PC-3 (cell line): ENCODE measurements at regions not wholly inside any gene's neighbourhood (a gene's known extent, or its start where the extent isn't known, plus 50 kb on each side); places are given as distances from the start of the nearest gene placed in this dataset.

ENCODE experiments used
- ATAC-seq: fragments of 200-7000 bp; cut with Tn5 transposase; 2 replicates; pipeline ENCODE4 v1.9.1; 2020; ENCODE audit warnings: mild to moderate bottlenecking, moderate library complexity
- BruUV-seq: library from RNA; stranded (reverse); fragments of 400-500 nt; replicated peaks from 2 replicates; lab custom pipeline; 2021; lab: Mats Ljungman, UMichigan
- CTCF ChIA-PET: fragments of 300-600 bp; sonication (Branson Sonifier 250); formaldehyde crosslinking; loops from one replicate; lab custom pipeline; 2022; ENCODE audit warnings: antibody characterized with exemption; lab: Charles Lee
- POLR2A ChIA-PET: fragments of 300-600 bp; sonication (Branson Sonifier 250); formaldehyde crosslinking; loops from one replicate; lab custom pipeline; 2022; ENCODE audit warnings: antibody characterized with exemption; ENCODE audit not compliant: unreplicated experiment; lab: Charles Lee
- DNase-seq: peaks from one replicate; pipeline ENCODE4 v3.0.0-alpha.2; 2015
- H2AFZ ChIP-seq: fragments of 300-600 bp; sonication (generic); 2 replicates; pipeline ENCODE4 v1.6.0; 2016; ENCODE audit warnings: antibody characterized with exemption, low read length
- H3F3A ChIP-seq: fragments of 300-600 bp; sonication (generic); one replicate; pipeline ENCODE4 v1.6.0; 2017; ENCODE audit warnings: antibody characterized with exemption, low read length, control low read depth, mild to moderate bottlenecking; ENCODE audit not compliant: unreplicated experiment
- H3K27ac ChIP-seq: fragments of 300-600 bp; sonication (generic); 2 replicates; pipeline ENCODE4 v1.5.1; 2016; ENCODE audit warnings: mild to moderate bottlenecking, low read length
- H3K27me3 ChIP-seq: fragments of 300-600 bp; sonication (generic); 2 replicates; pipeline ENCODE4 v1.6.1; 2016; ENCODE audit warnings: low read length, mixed read lengths
- H3K36me3 ChIP-seq: fragments of 300-600 bp; sonication (generic); 2 replicates; pipeline ENCODE4 v1.6.1; 2016; ENCODE audit warnings: low read depth, mixed run types, low read length, mixed read lengths
- H3K4me1 ChIP-seq: fragments of 300-600 bp; sonication (generic); 2 replicates; pipeline ENCODE4 v1.5.1; 2016; ENCODE audit warnings: low read length; ENCODE audit not compliant: insufficient read depth
- H3K4me2 ChIP-seq: fragments of 300-600 bp; sonication (generic); 2 replicates; pipeline ENCODE4 v1.6.0; 2016; ENCODE audit warnings: low read length
- H3K4me3 ChIP-seq: fragments of 300-600 bp; sonication (generic); 2 replicates; pipeline ENCODE4 v1.5.1; 2016; ENCODE audit warnings: mild to moderate bottlenecking, low read length, mixed read lengths
- H3K79me2 ChIP-seq: fragments of 300-600 bp; sonication (generic); 2 replicates; pipeline ENCODE4 v1.6.1; 2017; ENCODE audit warnings: low read length, mixed read lengths
- H3K9ac ChIP-seq: fragments of 300-600 bp; sonication (generic); 2 replicates; pipeline ENCODE4 v1.6.0; 2016; ENCODE audit warnings: mild to moderate bottlenecking, low read length
- H3K9me2 ChIP-seq: fragments of 300-600 bp; sonication (generic); replicated peaks from 2 replicates; pipeline ENCODE4 v1.6.1; 2016; ENCODE audit warnings: mixed run types, low read length, mixed read lengths
- H3K9me3 ChIP-seq: fragments of 300-600 bp; sonication (generic); 2 replicates; pipeline ENCODE4 v1.6.1; 2016; ENCODE audit warnings: low read length, mixed read lengths
- H4K20me1 ChIP-seq: fragments of 300-600 bp; sonication (generic); 2 replicates; pipeline ENCODE4 v1.6.1; 2016; ENCODE audit warnings: low read length, mixed read lengths
- EZH2 ChIP-seq: fragments of 300-600 bp; sonication (generic); IDR thresholded peaks from one replicate; pipeline ENCODE4 v1.6.1; 2017; ENCODE audit warnings: antibody characterized with exemption, mild to moderate bottlenecking, low read length; ENCODE audit not compliant: unreplicated experiment
- EZH2phosphoT487 ChIP-seq: fragments of 300-600 bp; sonication (generic); IDR thresholded peaks from 2 replicates; pipeline ENCODE4 v1.6.1; 2018; ENCODE audit warnings: mild to moderate bottlenecking, antibody characterized with exemption, low read length, borderline replicate concordance
- intact Hi-C: fragments of 100-400 bp; cut with micrococcal nuclease; formaldehyde crosslinking; loops from 2 replicates; pipeline ENCODE4 v1.9.0; 2023
- TF ChIP-seq, protein P1 (sequence below): fragments of 300-600 bp; sonication (generic); conservative IDR thresholded peaks from 2 replicates; pipeline ENCODE4 v1.5.1; 2017; ENCODE audit warnings: antibody characterized with exemption, low read depth, mild to moderate bottlenecking, low read length

DNA sequence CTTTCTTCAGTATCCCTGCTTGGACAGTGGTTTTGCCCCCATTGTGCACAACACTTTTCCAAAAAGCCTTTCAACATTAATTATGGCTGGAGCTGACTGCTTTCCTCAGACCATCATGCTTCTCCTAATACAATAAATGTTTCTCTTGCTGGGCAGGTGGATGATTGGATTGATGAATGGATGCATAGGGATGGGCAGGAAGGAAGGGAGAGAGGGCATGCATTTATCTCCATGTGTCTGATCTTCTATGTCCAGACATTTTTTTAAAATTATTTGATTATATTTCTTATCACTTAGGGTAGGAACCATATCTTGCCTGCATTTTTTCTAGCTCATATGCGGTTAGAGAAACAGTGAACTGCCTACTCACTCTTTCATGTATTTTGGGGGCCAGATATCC, 218.5 kb downstream of the PRL start:
- no peak overlapping the region for H3K9ac ChIP-seq
- no peaks in the 10 kb centered on the region for H3K36me3 ChIP-seq
- ATAC-seq, result no peak
- H3K9me2 ChIP-seq, result no peaks in the 10 kb centered on the region
- DNase-seq, result no peak
- ChIA-PET POLR2A (no interaction called here), CTCF (no interaction called here)
- intact Hi-C loops, result no loop called here
- no peaks in the 10 kb centered on the region for H3K27me3 ChIP-seq
- H3K4me2 ChIP-seq, result no peak overlapping the region
- TF ChIP-seq EZH2phosphoT487 (no peak), EZH2 (no peak)
- TF ChIP-seq, protein P1, sequence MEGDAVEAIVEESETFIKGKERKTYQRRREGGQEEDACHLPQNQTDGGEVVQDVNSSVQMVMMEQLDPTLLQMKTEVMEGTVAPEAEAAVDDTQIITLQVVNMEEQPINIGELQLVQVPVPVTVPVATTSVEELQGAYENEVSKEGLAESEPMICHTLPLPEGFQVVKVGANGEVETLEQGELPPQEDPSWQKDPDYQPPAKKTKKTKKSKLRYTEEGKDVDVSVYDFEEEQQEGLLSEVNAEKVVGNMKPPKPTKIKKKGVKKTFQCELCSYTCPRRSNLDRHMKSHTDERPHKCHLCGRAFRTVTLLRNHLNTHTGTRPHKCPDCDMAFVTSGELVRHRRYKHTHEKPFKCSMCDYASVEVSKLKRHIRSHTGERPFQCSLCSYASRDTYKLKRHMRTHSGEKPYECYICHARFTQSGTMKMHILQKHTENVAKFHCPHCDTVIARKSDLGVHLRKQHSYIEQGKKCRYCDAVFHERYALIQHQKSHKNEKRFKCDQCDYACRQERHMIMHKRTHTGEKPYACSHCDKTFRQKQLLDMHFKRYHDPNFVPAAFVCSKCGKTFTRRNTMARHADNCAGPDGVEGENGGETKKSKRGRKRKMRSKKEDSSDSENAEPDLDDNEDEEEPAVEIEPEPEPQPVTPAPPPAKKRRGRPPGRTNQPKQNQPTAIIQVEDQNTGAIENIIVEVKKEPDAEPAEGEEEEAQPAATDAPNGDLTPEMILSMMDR, result no peak
- H3K4me1 ChIP-seq, result no peaks in the 10 kb centered on the region
- no peaks in the 10 kb centered on the region for H3F3A ChIP-seq
- no peaks in the 10 kb centered on the region for H3K79me2 ChIP-seq
- H3K9me3 ChIP-seq, result no peaks in the 10 kb centered on the region
- H2AFZ ChIP-seq, result no peak overlapping the region
- no peak overlapping the region for H3K27ac ChIP-seq
- no TSS peak for BruUV-seq
- H4K20me1 ChIP-seq, result no peaks in the 10 kb centered on the region
- H3K4me3 ChIP-seq, result no peak overlapping the region

DNA sequence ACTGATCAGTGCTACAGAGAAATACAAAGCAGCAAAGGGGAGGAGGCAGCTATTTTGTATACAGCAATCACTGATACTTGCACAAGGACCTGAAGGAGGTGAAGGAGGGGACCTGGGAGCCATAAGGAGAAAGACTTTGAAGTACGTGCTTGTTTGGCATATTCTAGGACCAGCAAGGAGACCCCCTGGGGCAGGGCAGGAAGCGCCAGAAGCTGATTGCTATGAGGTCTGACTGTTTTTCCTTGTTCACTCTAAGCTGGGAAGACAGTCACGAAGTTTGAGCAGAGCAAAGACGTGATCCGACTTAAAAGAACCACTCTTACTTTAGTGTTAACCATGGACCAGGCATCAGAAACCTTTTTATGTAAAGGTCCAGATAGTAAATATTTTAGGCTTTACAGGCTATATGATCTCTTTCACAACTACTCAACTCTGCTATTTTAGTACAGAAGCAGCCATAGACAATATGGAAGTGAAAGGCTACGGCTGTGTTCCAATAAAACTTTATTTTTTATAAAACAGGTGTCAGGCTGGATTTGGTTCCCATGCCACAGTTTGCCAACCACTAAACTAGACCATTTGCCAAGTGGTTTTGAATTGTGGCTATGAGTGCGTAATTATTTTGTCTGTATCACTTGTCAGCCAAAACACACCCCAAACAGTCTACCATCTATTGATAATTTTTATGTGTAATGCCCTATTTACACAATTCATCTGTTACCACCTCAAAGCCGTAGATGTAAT, 217.9 kb downstream of the PRL start:
- Histone ChIP-seq H4K20me1 (no peaks in the 10 kb centered on the region), H3K9ac (no peak overlapping the region), H3K79me2 (no peaks in the 10 kb centered on the region), H3F3A (no peaks in the 10 kb centered on the region), H3K9me3 (no peaks in the 10 kb centered on the region), H3K36me3 (no peaks in the 10 kb centered on the region), H2AFZ (no peak overlapping the region), H3K9me2 (no peaks in the 10 kb centered on the region), H3K4me2 (no peak overlapping the region), H3K4me1 (no peaks in the 10 kb centered on the region), H3K4me3 (no peak overlapping the region), H3K27me3 (no peaks in the 10 kb centered on the region), H3K27ac (no peak overlapping the region)
- CTCF ChIA-PET, result no interaction called here
- ATAC-seq (no peak), DNase-seq (no peak)
- BruUV-seq, result no TSS peak
- TF ChIP-seq EZH2, result no peak
- intact Hi-C loops, result no loop called here
- POLR2A ChIA-PET, result no interaction called here

DNA sequence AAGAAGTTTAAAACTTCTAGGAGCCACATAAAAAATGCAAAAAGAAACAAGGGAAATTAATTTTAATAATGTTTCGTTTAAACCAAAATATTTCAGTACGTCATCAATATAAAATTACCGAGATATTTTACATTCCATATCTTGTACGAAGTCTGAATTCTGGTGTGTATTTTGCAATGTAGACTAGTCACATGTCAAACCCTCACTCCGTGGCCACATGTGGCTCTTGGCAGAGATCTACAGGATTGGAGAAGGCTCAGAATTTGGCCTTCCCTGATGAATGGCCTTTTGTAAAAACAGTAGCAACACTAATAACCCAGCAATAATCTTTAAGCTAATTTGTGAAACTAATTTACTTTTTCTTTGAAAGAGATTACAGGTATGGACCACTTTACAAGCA, 217.1 kb downstream of the PRL start:
- H4K20me1 ChIP-seq, result no peaks in the 10 kb centered on the region
- BruUV-seq, result no TSS peak
- H3K4me2 ChIP-seq, result no peak overlapping the region
- H3K9ac ChIP-seq, result no peak overlapping the region
- no peaks in the 10 kb centered on the region for H3F3A ChIP-seq
- ChIA-PET POLR2A (interaction anchor here (0.6 kb wide), 1 partner anchor 1418 kb away, joined by 3 read pairs; no protein-coding TSS in a partner anchor), CTCF (no interaction called here)
- no peak overlapping the region for H3K27ac ChIP-seq
- H3K4me3 ChIP-seq, result no peak overlapping the region
- H2AFZ ChIP-seq, result no peak overlapping the region
- no peaks in the 10 kb centered on the region for H3K79me2 ChIP-seq
- H3K9me2 ChIP-seq, result no peaks in the 10 kb centered on the region
- intact Hi-C loops, result no loop called here
- H3K4me1 ChIP-seq, result no peaks in the 10 kb centered on the region
- no peaks in the 10 kb centered on the region for H3K27me3 ChIP-seq
- TF ChIP-seq EZH2, result no peak
- TF ChIP-seq, protein P1, result no peak
- TF ChIP-seq EZH2phosphoT487, result no peak
- ATAC-seq (no peak), DNase-seq (no peak)
- H3K9me3 ChIP-seq, result no peaks in the 10 kb centered on the region
- no peaks in the 10 kb centered on the region for H3K36me3 ChIP-seq
